ENCODE measurements at regions not wholly inside any gene's neighbourhood (a gene's known extent, or its start where the extent isn't known, plus 50 kb on each side); places are given as distances from the start of the nearest gene placed in this dataset.
"Not testable (repeated sequence)": the region's sequence is repeated elsewhere in the genome, so short reads cannot be mapped to it uniquely, and the experiment has no call there.

DNA sequence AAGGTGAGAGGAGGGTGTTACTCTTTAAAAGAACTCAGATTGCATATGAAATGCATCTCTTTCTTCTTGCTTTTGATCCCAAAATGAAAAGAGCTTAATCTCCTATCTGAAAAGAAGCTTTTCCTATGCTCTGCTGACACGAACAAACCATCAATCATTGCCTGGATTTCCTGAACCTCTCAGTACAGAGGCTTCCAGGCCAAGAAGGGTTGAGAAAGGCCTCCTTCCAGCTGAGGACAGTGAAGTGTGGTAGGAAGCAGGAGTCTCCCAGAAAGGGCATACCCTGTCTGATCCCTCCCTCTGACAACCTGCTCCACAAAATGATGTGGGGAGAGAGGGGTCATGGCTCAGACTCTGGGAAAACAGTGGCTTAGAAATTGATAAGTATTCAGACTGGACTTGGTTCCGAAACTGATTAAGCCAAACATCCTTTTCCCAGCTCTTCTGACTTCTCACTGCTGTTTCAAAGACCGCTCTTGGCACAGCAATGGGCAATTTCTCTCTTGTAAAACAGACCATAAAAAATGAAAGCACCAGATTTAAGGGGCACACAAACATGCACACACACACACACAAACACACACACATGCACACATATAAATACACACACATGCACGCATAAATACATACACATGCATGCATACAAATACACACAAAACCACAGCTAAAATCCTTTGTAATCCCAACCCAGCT lies 310.3 kb downstream of the SIPA1L2 start:
- DNase-seq (ENCODE audit: low read depth, low spot score) = no peak

DNA sequence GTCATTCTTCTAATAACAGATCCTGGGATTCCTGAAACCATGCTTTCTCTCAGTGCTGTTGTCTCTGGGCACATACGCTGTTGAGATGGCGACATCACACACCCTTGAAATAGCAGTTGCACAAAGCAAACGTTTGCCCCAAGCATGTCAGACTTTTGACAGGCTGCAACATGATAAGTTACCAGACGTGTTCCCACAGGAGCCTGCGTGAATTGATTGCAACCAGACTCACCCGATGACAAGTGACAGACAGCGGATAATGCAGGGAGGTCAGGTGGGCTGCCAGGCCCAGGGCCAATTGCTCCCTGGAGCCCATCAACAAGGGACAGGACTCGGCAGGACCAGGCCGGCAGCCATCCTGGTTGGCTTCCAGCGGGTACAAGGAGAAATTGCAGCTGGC lies 310.9 kb downstream of the SIPA1L2 start:
- DNase-seq (ENCODE audit: low read depth, low spot score) = no peak

DNA sequence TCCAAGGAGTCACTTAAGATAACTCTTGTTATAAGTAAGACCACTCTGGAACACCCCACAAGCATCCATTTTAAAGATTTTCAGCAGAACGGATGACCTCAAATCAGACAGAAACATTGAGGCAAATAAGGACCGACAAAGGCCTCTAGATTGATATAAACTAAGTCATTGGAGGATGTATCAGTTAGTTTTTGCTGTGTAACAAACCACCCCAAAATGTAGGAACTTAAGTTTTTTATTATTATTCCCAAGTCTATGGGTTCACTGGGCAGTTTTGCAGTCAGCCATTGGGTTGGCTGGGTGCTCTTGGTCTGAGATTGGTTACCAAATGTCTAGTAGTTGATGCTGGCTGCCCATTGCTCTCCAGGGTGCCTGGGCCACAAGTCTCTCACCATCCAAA lies 311.8 kb downstream of the SIPA1L2 start:
- no peak for DNase-seq (ENCODE audit: low read depth, low spot score)

DNA sequence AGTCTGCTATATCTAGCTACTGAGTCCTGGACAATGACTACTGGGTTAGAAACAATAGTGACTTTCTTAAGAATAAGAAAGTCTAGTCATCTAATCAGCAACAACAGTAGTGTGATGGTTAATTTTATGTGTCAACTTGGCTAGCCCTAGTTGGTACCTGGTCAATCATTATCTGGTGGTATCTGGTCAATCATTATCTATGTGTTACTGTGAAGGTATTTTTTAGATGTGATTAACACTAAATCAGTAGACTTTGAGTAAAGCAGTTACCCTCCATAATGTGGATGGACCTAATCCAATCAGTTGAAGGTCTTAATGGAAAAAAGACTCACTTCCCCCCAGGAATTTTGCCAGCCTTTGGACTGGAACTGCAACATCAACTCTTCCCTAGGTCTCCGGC lies 312.6 kb downstream of the SIPA1L2 start:
- no peak for DNase-seq (ENCODE audit: low read depth, low spot score)

DNA sequence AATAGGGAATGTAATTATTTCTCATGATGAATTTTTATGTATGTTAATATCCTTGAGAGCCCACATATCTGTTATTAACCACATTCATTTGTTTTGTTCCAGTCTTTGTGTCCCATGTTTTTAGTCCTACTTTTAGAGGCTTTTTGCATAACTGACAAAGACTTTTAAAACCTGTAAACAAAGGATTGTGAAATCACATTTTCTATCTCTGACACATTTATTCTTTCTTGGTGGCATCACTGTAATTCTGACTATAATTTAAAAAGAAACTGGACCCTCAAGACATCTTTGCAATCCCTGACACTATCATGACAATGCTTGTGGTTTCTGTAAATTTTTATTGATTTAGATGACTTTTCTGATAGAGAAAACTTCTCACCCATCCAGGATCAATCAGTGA lies 313.1 kb downstream of the SIPA1L2 start:
- no peak for DNase-seq (ENCODE audit: low read depth, low spot score)

DNA sequence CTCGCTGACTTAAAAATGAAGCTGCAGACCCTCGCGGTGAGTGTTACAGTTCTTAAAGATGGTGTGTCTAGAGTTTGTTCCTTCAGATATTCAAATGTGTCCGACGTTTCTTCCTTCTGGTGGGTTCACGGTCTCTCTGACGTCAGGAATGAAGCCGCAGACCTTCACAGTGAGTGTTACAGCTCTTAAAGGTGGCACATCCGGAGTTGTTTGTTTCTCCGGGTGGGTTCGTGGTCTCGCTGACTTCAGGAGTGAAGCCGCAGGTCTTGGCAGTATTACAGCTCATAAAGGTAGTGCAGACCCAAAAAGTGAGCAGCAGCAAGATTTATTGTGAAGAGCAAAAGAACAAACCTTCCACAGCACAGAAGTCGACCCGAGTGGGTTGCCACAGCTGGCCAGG lies 316.1 kb downstream of the SIPA1L2 start:
- DNase-seq (ENCODE audit: low read depth, low spot score) = not testable (repeated sequence)

DNA sequence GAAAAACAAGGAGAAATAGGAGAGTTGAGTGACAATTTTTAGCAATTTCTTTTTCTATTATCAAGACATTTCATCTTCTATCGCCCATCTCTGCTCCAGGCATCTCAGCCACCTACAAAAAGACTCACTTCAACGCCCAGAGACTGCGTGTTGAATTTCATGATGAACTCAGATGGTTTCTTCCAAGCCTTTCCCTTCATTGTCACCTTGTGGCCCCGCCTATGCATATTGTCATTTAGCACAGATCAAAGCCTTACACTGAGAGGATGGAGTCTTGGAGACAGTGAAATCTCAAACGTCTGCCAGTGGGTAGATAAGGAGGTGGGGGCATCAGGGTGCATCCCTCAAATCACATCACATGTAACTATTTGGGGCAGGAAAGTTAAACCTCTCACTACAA lies 319.4 kb downstream of the SIPA1L2 start:
- no peak for DNase-seq (ENCODE audit: low read depth, low spot score)

DNA sequence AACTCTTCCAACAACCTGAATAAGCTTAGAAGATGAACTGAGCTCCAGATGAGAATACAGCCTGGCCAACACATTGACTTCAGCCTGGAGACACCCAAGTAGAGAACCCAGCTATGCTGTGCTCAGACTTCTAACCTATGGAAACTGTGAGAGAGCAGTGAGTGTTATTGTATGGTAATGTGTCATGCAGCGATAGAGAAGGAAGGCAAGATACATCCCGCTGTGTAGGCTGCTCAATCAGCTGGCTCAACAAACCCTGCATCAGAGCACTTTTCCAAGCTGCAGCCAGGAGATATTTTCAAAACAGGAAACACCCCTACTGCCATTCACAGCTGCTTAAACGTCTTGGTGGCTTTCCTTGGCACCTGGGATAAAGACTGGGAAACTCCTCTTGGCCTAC lies 321.3 kb downstream of the SIPA1L2 start:
- DNase-seq (ENCODE audit: low read depth, low spot score) = peak; percentile 2

DNA sequence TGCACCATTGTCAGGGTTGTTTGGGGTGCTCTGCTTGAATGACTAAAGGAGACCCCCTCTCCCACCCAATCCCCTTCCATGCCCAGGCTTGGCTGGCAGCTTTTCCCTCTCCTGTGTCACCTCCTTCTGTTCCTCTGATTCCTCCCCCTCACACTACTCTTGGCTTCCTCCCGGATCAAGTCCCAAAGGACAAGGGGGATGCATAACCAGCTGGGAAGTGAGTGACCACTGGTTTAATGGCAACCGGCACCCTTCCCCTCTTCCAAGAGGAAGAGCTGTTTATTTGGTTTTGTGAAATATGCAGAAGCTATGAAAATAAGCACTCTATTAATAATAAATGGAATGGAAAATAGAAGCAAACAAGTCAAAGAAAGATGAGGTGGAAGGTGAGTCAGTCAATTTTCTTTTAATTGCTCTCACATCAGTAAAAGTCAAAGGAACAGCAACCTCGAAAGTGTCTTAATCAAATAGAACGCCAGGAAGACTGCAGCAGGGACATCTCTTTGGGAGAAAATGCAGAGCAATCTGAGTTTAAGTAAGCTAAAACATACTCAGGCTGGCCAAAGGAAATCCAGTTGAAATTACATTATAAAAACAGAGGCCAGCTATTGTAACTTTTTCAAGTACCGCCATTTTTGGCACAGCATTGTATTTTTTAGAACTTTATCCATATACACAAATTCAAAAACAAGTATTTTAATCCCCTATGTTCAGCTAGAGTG lies 322.5 kb downstream of the SIPA1L2 start:
- DNase-seq (ENCODE audit: low read depth, low spot score) = no peak

DNA sequence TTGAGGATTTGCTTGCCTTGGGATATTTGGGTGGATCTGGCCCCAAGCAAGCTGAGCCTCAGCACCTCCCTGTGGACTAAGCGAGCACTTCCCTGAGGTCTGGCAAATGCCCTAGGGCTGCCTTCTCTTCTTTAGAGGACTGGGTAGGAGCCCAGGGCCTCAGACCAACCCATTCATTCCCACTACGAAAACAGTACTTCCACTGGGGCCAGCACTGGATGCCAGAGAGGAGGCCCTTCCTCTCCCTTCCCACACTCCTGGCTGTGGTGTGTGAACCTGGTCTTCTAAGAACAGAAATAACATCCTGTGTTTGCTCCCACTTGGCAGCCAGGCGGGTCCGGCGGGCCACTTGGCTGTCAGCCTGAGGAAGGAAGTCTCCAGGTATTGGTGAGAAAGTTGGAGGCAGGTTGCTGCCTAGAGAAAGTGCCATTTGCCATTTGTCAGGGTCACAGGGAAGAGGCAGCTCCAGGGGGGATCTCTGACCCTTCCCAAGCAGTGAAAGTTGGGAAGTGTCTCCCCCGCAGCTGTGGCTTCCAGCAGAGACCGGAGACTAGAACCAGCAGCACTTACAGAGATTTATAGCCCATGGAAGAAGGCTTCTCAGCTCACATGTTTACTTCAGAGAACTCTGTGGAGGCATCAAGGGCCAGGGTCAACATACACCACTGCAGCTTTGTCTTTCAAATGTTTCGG lies 323.5 kb downstream of the SIPA1L2 start:
- peak; percentile 29 for DNase-seq (ENCODE audit: low read depth, low spot score)

DNA sequence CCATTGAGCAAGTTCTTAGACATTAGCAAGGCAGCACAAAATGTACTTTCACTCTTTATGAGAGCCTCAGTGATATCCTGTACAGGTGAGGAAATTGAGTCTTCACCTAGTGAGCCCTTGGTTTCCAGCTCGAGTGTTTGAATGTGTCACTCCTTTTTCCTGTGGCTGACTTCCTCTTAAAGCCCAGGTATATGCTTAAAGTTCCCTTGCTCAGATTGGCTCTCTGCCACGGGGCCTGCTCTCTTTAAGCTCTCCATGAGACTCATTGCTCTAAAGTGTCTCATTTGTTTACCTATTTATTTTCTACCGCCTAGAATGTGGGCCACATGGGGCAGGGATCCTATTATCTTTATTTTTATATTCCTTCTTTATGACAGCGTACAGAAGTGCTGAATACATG lies 324.9 kb downstream of the SIPA1L2 start:
- no peak for DNase-seq (ENCODE audit: low read depth, low spot score)

DNA sequence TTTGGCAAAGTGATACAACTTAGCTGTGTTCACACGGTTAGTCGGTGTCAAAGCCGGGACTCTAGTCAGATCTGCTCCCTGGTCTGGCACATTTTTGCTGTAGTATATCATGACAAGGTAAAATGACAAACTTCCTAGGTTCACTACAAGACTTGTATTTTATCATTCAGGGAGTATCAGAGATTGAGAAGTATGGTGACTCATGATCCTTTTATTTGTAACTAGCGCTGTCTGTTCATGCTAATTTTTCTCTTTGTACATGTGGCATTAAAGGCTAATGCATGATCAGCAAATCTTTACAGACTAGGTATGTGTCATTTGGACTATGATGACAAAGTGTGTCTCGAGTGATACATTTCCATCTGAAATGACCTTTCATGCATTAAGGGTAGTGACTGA lies 326.7 kb downstream of the SIPA1L2 start:
- no peak for DNase-seq (ENCODE audit: low read depth, low spot score)

DNA sequence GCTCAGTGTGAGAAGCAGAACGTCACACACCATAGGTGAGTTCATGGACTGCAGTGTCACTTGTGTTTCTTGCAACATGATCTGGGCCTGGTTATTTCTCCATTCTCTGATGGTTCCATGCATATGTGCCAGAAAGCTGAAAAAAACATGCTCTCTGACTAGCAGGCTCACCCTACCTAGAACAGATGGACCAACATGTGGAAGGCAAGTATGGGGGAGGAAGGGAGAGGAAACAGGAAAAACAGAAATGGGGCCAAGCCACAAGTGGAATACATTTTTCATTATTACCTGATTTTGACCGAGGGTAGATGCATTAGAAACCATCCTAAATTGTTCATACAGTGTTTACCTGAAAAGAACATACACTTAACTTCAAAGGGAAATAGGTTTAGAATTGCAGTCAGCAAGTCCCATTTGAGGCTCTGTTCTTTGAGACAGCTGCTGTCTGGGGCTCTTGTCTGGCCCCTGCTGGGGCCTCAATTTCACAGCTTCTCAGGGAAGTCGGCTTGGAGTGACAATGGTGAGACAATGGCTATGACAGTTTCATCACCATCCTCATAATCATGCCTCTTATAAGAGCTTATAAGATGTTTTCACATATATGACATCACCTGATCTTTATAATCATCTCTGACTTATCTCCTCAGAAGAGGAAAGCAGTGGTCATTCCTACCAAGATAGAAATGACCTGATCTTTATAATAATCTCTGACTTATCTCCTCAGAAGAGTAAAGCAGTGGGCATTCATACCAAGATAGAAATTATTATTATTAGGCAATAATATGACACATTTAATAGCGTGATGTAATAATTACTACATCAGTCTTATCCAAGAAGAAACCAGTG lies 327.3 kb downstream of the SIPA1L2 start:
- DNase-seq (ENCODE audit: low read depth, low spot score) = no peak

DNA sequence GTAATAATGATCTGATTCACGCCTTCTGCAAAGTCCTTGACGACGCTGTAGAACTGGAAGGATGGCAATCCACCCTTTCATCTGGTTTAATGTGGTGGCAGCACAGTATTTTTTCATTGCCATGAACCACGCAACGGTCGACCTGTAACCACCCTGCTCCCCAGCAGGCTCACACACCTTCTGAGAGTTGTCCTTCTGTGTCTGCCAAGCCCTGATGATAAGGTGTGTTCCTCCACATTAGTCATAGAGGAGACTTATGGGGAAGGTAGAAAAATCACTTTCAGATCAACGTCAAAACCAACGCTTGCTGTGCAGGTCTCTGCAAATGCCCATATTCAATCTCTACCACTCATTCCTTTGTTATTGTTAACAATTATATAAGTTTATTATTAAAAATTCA lies 328.7 kb downstream of the SIPA1L2 start:
- DNase-seq (ENCODE audit: low read depth, low spot score) = no peak

DNA sequence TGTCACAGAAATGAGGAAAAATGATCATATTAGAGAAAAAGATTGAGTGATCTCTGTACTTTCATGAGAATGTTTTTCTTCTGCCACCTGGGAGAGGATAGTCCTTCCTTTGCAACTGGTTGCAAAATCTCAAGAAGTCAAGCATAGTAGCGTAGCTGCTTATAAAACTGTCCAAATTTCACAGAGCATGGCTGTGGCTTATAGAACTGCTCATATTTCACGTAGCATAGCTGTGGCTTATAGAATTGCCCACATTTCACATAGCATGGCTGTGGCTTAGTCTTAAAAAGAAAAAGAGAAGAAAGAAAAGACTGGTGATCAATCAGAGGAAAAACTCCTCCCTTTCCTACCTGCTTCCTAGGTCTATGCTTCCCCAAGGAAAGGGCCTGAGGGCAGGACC lies 329.5 kb downstream of the SIPA1L2 start:
- DNase-seq (ENCODE audit: low read depth, low spot score) = no peak

DNA sequence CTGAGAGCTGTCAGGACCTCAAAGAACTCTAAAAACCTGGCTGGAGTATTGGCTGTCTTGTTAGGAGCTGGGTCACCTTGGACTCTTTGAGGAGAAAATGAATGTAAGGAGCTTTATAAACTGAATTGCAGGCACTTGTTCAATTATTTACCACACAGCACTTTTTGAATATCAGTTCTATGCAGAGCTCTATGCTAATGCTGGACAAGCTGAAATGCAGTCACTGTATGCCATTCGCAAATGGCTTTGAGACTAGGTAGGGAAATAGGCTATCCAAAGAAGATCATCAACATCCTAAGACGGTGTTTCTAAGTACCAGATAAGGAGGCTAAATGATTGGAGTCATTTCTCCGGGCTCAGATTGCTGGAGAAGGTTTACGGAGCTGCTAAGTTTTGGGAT lies 333.5 kb downstream of the SIPA1L2 start:
- no peak for DNase-seq (ENCODE audit: low read depth, low spot score)

DNA sequence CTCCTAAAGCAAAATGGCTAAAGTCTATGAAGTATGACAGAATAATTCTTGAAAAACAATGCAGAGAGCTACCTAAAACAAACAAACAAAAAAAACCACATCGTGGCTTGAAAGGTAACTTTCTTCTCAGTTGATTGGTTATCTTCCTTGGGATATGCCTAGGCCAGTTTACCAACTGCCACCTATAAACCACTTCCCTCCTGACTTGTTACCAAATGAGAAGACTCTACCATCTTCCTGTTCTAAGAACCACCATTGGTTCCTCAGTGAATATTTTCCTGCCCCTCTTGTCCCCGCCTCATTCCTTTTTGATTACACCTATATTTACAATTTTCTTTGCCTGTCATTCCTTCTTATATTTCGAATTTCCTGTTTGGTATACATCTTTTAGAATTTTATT lies 336.6 kb downstream of the SIPA1L2 start:
- DNase-seq (ENCODE audit: low read depth, low spot score) = no peak

DNA sequence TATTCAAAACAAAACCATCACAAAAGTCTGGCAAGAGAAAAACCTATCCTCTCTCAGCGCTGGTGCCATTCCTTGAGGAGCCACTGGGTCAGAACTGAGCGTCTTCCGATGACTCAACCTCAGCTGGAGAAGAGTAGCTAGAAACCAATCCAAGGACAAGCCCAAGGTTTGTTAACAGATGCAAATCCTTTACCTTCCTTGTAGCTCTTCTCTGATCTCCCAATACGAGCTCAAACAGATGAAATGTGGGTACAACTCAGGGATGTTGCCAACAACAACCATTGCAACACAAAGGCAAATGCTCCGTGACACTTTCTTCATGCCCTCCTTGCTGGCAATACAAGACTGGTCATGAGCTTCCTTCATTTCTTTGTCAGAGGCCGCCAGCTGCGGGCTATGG lies 337.1 kb downstream of the SIPA1L2 start:
- no peak for DNase-seq (ENCODE audit: low read depth, low spot score)

DNA sequence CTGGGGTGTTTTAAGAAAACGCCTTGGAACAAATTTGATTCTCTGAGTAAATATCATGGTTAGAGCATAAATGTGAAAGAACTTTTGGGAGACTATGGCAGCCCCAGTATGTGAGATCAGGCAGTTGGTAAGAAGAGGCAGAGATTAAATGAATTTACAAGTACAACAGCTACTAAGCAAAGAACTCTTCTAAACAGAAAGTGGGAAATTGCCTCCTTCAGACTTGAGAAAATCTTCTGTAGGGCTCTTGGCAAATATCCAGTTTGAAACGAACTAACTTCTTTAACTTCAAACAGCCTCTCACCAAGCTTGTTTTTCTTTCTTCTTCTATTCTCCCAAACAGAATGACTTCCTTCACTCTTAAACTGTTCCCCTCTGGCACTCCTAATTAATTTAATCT lies 337.7 kb downstream of the SIPA1L2 start:
- no peak for DNase-seq (ENCODE audit: low read depth, low spot score)

DNA sequence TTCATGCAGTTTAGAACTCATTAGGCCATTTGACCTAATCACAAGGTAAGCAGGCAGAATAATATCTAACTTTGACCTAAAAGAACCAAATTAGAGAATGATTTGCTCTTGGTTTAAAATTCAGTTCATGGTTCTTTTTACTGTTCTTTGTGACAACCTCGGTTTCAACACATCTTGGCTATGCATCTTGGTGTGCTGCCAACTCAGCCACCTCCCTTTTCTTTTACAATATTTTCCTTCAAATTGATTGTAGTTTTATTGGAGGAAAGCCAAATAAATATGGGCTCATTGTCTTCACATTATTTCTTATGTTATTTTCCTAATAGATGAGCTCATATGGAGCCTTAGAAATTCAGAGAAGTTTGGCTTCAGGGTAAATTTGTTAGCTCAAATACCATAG lies 338.3 kb downstream of the SIPA1L2 start:
- DNase-seq (ENCODE audit: low read depth, low spot score) = peak; percentile 13

DNA sequence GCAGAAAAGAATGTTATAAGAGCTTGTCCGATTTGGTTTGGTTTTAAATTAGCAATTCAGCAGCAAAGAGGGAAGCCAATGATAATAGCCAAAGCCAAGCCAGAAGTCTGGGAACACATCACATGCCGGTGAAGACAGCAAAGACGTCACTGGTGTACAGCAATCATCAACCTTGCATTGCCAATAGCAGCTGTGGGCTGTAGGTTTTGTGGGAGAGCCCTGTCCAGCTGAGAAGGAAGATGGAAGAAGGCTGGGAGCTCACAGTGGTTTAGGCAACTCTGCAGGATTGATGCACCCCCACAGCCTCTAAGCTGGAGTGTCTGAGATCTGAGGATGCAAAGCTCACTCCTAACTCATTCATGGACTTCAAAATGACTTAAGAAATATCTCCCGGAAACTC lies 338.7 kb downstream of the SIPA1L2 start:
- no peak for DNase-seq (ENCODE audit: low read depth, low spot score)

DNA sequence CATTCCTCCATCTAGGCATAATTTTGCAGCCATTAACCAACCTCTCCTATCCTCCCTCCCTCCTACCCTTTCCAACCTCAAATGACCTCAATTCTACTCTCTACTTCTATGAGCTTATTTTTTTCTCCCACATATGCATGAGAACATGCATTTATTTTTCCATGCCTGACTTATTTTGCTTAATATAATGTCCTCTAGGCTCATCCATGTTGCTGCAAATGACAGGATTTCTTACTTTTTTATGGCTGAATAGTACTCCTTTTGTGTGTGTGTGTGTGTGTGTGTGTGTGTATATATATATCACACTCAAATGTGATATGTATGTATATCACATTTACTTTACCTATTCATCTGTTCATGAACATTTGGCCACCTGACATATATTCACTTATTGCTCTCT lies 339.4 kb downstream of the SIPA1L2 start:
- DNase-seq (ENCODE audit: low read depth, low spot score) = no peak
